ENCODE measurements at regions not wholly inside any gene's neighbourhood (a gene's known extent, or its start where the extent isn't known, plus 50 kb on each side); places are given as distances from the start of the nearest gene placed in this dataset.

DNA sequence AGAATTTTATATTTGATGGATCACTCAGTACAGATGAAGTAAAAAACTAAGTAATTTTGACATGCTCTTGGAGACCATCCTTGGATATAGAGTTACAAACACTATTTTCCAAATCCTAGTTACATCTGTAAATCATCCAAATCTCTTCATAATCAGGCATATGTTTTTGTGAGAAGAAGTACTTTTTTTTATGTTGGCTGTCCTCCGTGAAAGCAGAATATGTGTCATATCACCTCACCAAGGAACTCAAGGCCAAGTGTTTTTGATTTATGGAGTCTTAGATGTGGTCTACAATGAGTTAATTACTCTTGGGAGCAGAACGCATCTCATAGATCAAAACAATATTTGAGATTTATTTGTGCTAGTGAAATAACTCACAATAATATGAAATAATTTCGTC, 416.5 kb upstream of the TGFBR2 start:
- TF ChIP-seq, protein P1, sequence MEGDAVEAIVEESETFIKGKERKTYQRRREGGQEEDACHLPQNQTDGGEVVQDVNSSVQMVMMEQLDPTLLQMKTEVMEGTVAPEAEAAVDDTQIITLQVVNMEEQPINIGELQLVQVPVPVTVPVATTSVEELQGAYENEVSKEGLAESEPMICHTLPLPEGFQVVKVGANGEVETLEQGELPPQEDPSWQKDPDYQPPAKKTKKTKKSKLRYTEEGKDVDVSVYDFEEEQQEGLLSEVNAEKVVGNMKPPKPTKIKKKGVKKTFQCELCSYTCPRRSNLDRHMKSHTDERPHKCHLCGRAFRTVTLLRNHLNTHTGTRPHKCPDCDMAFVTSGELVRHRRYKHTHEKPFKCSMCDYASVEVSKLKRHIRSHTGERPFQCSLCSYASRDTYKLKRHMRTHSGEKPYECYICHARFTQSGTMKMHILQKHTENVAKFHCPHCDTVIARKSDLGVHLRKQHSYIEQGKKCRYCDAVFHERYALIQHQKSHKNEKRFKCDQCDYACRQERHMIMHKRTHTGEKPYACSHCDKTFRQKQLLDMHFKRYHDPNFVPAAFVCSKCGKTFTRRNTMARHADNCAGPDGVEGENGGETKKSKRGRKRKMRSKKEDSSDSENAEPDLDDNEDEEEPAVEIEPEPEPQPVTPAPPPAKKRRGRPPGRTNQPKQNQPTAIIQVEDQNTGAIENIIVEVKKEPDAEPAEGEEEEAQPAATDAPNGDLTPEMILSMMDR (optimal IDR thresholded peaks at IDR 0.05 in 1 of 3, IDR thresholded peaks at IDR 0.05 in 1 of 3, conservative IDR thresholded peaks at IDR 0.05 in 1 of 3; ENCODE audit: extremely low read depth in 1 of 3, insufficient read depth in 2 of 3, low read length in 3 of 3): no peak
- no peak for TF ChIP-seq EZH2 (IDR thresholded peaks at IDR 0.05; ENCODE audit: low read length)
